IMR-90 (cell line): ENCODE measurements at regions not wholly inside any gene's neighbourhood (a gene's known extent, or its start where the extent isn't known, plus 50 kb on each side); places are given as distances from the start of the nearest gene placed in this dataset.

ENCODE experiments used
- ATAC-seq: fragments of 200-7000 bp; cut with Tn5 transposase; 2 replicates; pipeline ENCODE4 v1.9.1; 2020; ENCODE audit warnings: low read depth, mild to moderate bottlenecking, moderate library complexity
- BruUV-seq: library from RNA; stranded (reverse); fragments of 400-500 nt; replicated peaks from 2 replicates; lab custom pipeline; 2021; lab: Mats Ljungman, UMichigan
- CTCF ChIA-PET: fragments of 300-600 bp; formaldehyde crosslinking; extraction: SDS; loops from one replicate; lab custom pipeline; 2021; ENCODE audit warnings: antibody characterized with exemption; lab: Yijun Ruan, JAX
- POLR2A ChIA-PET: fragments of 300-600 bp; sonication (Branson Sonifier 250); formaldehyde crosslinking; loops from one replicate; lab custom pipeline; 2022; ENCODE audit warnings: antibody characterized with exemption; ENCODE audit not compliant: unreplicated experiment; lab: Charles Lee
- DNase-seq: peaks from one replicate; pipeline ENCODE4 v3.0.0; 2013
- H2AFZ ChIP-seq: replicated peaks from 2 replicates; pipeline ENCODE3; 2013; ENCODE audit warnings: low read length, mild to moderate bottlenecking; ENCODE audit not compliant: poor library complexity
- H2AK5ac ChIP-seq: 2 replicates; pipeline ENCODE4 v1.6.1; 2013; ENCODE audit warnings: low read depth, low read length, inconsistent platforms
- H2AK9ac ChIP-seq: replicated peaks from 2 replicates; pipeline ENCODE3; 2013; ENCODE audit warnings: mild to moderate bottlenecking, low read depth, low read length, moderate library complexity; ENCODE audit not compliant: poor library complexity
- H2BK120ac ChIP-seq: 2 replicates; pipeline ENCODE4 v1.6.1; 2013; ENCODE audit warnings: low read depth, low read length, inconsistent platforms
- H2BK15ac ChIP-seq: 3 replicates; pipeline ENCODE4 v1.6.1; 2013; ENCODE audit warnings: low read depth, low read length, inconsistent platforms
- H2BK20ac ChIP-seq: 2 replicates; pipeline ENCODE4 v1.6.1; 2013; ENCODE audit warnings: low read depth, mild to moderate bottlenecking, inconsistent platforms, low read length, moderate library complexity
- H2BK5ac ChIP-seq: 2 replicates; pipeline ENCODE4 v1.6.1; 2013; ENCODE audit warnings: mild to moderate bottlenecking, low read depth, low read length, inconsistent platforms; ENCODE audit not compliant: poor library complexity, severe bottlenecking
- H3K14ac ChIP-seq: replicated peaks from 2 replicates; pipeline ENCODE4 v1.6.1; 2013; ENCODE audit warnings: low read depth, low read length, inconsistent platforms
- H3K18ac ChIP-seq: 2 replicates; pipeline ENCODE4 v1.6.1; 2013; ENCODE audit warnings: low read depth, low read length, control low read depth
- H3K23ac ChIP-seq: 2 replicates; pipeline ENCODE4 v1.6.1; 2013; ENCODE audit warnings: low read depth, low read length, inconsistent platforms
- H3K27ac ChIP-seq: 2 replicates; pipeline ENCODE4 v1.5.1; 2013; ENCODE audit warnings: mild to moderate bottlenecking, control low read depth, low read length; ENCODE audit not compliant: insufficient read depth
- H3K27me3 ChIP-seq: 2 replicates; pipeline ENCODE4 v1.6.1; 2013; ENCODE audit warnings: low read length; ENCODE audit not compliant: control insufficient read depth, insufficient read depth
- H3K36me3 ChIP-seq: 2 replicates; pipeline ENCODE4 v1.6.1; 2013; ENCODE audit warnings: low read length, mixed read lengths; ENCODE audit not compliant: control insufficient read depth, insufficient read depth
- H3K4ac ChIP-seq: 2 replicates; pipeline ENCODE4 v1.6.1; 2013; ENCODE audit warnings: low read depth, low read length, inconsistent platforms
- H3K4me1 ChIP-seq: 2 replicates; pipeline ENCODE4 v1.6.1; 2013; ENCODE audit warnings: low read length, mixed read lengths; ENCODE audit not compliant: control insufficient read depth, insufficient read depth
- H3K4me2 ChIP-seq: 2 replicates; pipeline ENCODE4 v1.6.1; 2013; ENCODE audit warnings: low read depth, mild to moderate bottlenecking, control low read depth, low read length, moderate library complexity
- H3K4me3 ChIP-seq: 2 replicates; pipeline ENCODE4 v1.5.1; 2013; ENCODE audit warnings: low read depth, mild to moderate bottlenecking, control low read depth, low read length, moderate library complexity; ENCODE audit not compliant: insufficient read depth
- H3K56ac ChIP-seq: 2 replicates; pipeline ENCODE4 v1.6.1; 2013; ENCODE audit warnings: low read length, inconsistent platforms; ENCODE audit not compliant: insufficient read depth; ENCODE audit errors: extremely low read depth
- H3K79me1 ChIP-seq, 2 experiments: 2 replicates each; pipeline ENCODE4 v1.6.1; 2013; ENCODE audit warnings: low read length in 2 of 2, inconsistent platforms in 1 of 2, low read depth in 1 of 2
- H3K9ac ChIP-seq: 2 replicates; pipeline ENCODE4 v1.6.1; 2013; ENCODE audit warnings: low read depth, low read length, control low read depth
- H3K9me1 ChIP-seq: 2 replicates; pipeline ENCODE4 v1.6.1; 2013; ENCODE audit warnings: low read length, inconsistent platforms; ENCODE audit not compliant: insufficient read depth
- H3K9me3 ChIP-seq: 2 replicates; pipeline ENCODE4 v1.6.1; 2013; ENCODE audit warnings: low read length; ENCODE audit not compliant: control insufficient read depth, insufficient read depth
- H4K20me1 ChIP-seq: 2 replicates; pipeline ENCODE4 v1.6.1; 2013; ENCODE audit warnings: low read length, inconsistent platforms; ENCODE audit not compliant: insufficient read depth
- H4K5ac ChIP-seq: 2 replicates; pipeline ENCODE4 v1.6.1; 2013; ENCODE audit warnings: mild to moderate bottlenecking, low read depth, low read length, control low read depth
- H4K8ac ChIP-seq, 2 experiments: 2 replicates each; pipeline ENCODE4 v1.6.1; 2013; ENCODE audit warnings: low read depth in 2 of 2, low read length in 2 of 2, control low read depth in 1 of 2, inconsistent platforms in 1 of 2
- H4K91ac ChIP-seq: 2 replicates; pipeline ENCODE4 v1.6.1; 2013; ENCODE audit warnings: low read depth, low read length, inconsistent platforms; ENCODE audit not compliant: insufficient read depth
- CEBPB ChIP-seq: IDR thresholded peaks from 2 replicates; pipeline ENCODE4 v1.6.1; 2012; ENCODE audit warnings: low read depth, low read length, improper control_type of control experiment
- FOS ChIP-seq: fragments of 150-350 bp; IDR thresholded peaks from 2 replicates; pipeline ENCODE4 v1.6.1; 2016; ENCODE audit warnings: low read depth, low read length
- MAFK ChIP-seq: IDR thresholded peaks from 2 replicates; pipeline ENCODE4 v1.6.1; 2012; ENCODE audit warnings: low read depth, low read length, improper control_type of control experiment
- MAZ ChIP-seq: IDR thresholded peaks from 2 replicates; pipeline ENCODE4 v1.6.1; 2012; ENCODE audit warnings: low read depth, mild to moderate bottlenecking, low read length, improper control_type of control experiment, moderate library complexity, borderline replicate concordance
- MXI1 ChIP-seq: IDR thresholded peaks from 2 replicates; pipeline ENCODE4 v1.6.1; 2012; ENCODE audit warnings: low read depth, mild to moderate bottlenecking, low read length, moderate library complexity, borderline replicate concordance
- NFE2L2 ChIP-seq: fragments of 150-350 bp; IDR thresholded peaks from 2 replicates; pipeline ENCODE4 v1.6.1; 2016; ENCODE audit warnings: low read depth, mild to moderate bottlenecking, low read length
- POLR2A ChIP-seq: IDR thresholded peaks from 2 replicates; pipeline ENCODE4 v1.6.1; 2012; ENCODE audit warnings: mild to moderate bottlenecking, low read depth, low read length
- RAD21 ChIP-seq: IDR thresholded peaks from 2 replicates; pipeline ENCODE4 v1.6.1; 2012; ENCODE audit warnings: low read length, improper control_type of control experiment
- RCOR1 ChIP-seq: IDR thresholded peaks from 2 replicates; pipeline ENCODE4 v1.6.1; 2012; ENCODE audit warnings: mild to moderate bottlenecking, low read length, improper control_type of control experiment; ENCODE audit not compliant: insufficient replicate concordance
- RFX5 ChIP-seq: IDR thresholded peaks from 2 replicates; pipeline ENCODE4 v1.8.0; 2012; ENCODE audit warnings: low read depth, mild to moderate bottlenecking, low read length, moderate library complexity
- SMC3 ChIP-seq: fragments of 150-350 bp; IDR thresholded peaks from 2 replicates; pipeline ENCODE4 v1.6.1; 2016; ENCODE audit warnings: low read depth, mild to moderate bottlenecking, antibody characterized with exemption, low read length, moderate library complexity
- WGBS, 2 experiments: methylation state at CpG; one replicate each; pipeline versions ENCODE4 v1.1.5 to v1.1.7; 2013; ENCODE audit warnings: missing lambda C conversion rate in 2 of 2; ENCODE audit not compliant: insufficient read length in 1 of 2; ENCODE audit errors: extremely low coverage in 2 of 2; 5-methylcytosine and 5-hydroxymethylcytosine counted together
- dilution Hi-C: fragments of 300-500 bp; cut with HindIII; formaldehyde crosslinking; loops from one replicate; pipeline ENCODE4 v1.14.3; 2018; ENCODE audit warnings: low sequenced_read_pairs; ENCODE audit not compliant: unreplicated experiment
- in situ Hi-C: fragments of 300-500 bp; cut with MboI; formaldehyde crosslinking; loops from 3 replicates; pipeline ENCODE4 v1.14.3; 2019; ENCODE audit warnings: low sequenced_read_pairs, inconsistent platforms, mixed read lengths
- intact Hi-C: fragments of 100-400 bp; cut with micrococcal nuclease; formaldehyde crosslinking; loops from 2 replicates; pipeline ENCODE4 v1.10.0; 2022
- TF ChIP-seq, protein P1 (sequence below): fragments of 150-350 bp; IDR thresholded peaks from 2 replicates; pipeline ENCODE4 v1.6.1; 2016; ENCODE audit warnings: low read depth, mild to moderate bottlenecking, low read length, moderate library complexity, borderline replicate concordance

DNA sequence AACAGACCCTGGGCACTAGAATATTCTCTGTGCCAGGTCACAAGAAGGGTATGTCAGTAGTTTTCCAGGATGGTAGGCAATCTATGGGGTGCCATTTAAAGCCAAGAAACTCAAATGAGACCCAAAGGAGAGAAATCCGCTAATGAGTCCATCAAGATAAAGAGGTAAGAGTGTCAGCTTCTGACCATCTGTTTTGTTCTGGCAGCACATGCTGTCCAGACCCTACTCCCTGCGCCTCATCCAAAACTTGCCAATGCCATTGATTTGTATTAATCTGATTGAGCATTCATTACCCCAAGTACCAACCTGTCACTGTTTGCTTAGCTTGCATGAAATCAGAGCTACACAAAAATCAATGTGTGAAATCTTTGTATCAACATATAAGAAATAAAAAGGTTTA is 229.0 kb downstream of the BLID start:
- no peaks in the 10 kb centered on the region for H4K20me1 ChIP-seq
- H3K27ac ChIP-seq = no peak overlapping the region
- H2BK20ac ChIP-seq = no peak overlapping the region
- no CpG with 5 or more reads among the region's 2 CpGs for WGBS, 2 experiments
- TF ChIP-seq FOS = no peak
- no peak for TF ChIP-seq NFE2L2
- no peak for TF ChIP-seq RAD21
- TF ChIP-seq, protein P1, sequence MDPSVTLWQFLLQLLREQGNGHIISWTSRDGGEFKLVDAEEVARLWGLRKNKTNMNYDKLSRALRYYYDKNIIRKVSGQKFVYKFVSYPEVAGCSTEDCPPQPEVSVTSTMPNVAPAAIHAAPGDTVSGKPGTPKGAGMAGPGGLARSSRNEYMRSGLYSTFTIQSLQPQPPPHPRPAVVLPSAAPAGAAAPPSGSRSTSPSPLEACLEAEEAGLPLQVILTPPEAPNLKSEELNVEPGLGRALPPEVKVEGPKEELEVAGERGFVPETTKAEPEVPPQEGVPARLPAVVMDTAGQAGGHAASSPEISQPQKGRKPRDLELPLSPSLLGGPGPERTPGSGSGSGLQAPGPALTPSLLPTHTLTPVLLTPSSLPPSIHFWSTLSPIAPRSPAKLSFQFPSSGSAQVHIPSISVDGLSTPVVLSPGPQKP = no peak
- no peak for TF ChIP-seq RFX5
- TF ChIP-seq MAFK = no peak
- no peak for TF ChIP-seq SMC3
- no peak for TF ChIP-seq CEBPB
- TF ChIP-seq MXI1 = no peak
- no peak for TF ChIP-seq MAZ
- no peak for TF ChIP-seq RCOR1
- TF ChIP-seq POLR2A = no peak
- H3K18ac ChIP-seq = no peak overlapping the region
- H3K9me3 ChIP-seq = no peaks in the 10 kb centered on the region
- no peak overlapping the region for H2AK5ac ChIP-seq
- POLR2A ChIA-PET = no interaction called here
- no peaks in the 10 kb centered on the region for H3K79me1 ChIP-seq
- dilution Hi-C loops = no loop called here
- no peak for ATAC-seq
- no peak overlapping the region for H3K4me2 ChIP-seq
- BruUV-seq = no TSS peak
- H3K14ac ChIP-seq = no peak overlapping the region
- 0 out of 2 replicates have a peak, but pooled peaks cover 3% of the 10 kb centered on the region for H3K9me1 ChIP-seq
- no peak overlapping the region for H3K9ac ChIP-seq
- H3K27me3 ChIP-seq = no peaks in the 10 kb centered on the region
- H3K23ac ChIP-seq = no peak overlapping the region
- H3K4me3 ChIP-seq = no peak overlapping the region
- in situ Hi-C loops = no loop called here
- H3K4me1 ChIP-seq = peaks cover 8% of the 10 kb centered on the region; the same call in 1 of the 2 replicates
- DNase-seq = no peak
- no peak overlapping the region for H4K5ac ChIP-seq
- no peak overlapping the region for H2BK120ac ChIP-seq
- no peak overlapping the region for H4K91ac ChIP-seq
- H2BK15ac ChIP-seq = no peak overlapping the region
- no peak overlapping the region for H2BK5ac ChIP-seq
- CTCF ChIA-PET = no interaction called here
- no peaks in the 10 kb centered on the region for H3K36me3 ChIP-seq
- no peak overlapping the region for H3K56ac ChIP-seq
- no peak overlapping the region for H2AK9ac ChIP-seq
- H4K8ac ChIP-seq = no peak overlapping the region
- intact Hi-C loops = no loop called here
- no peak overlapping the region for H2AFZ ChIP-seq
- no peak overlapping the region for H3K4ac ChIP-seq
